AG04450 (cell line): ENCODE measurements at regions not wholly inside any gene's neighbourhood (a gene's known extent, or its start where the extent isn't known, plus 50 kb on each side); places are given as distances from the start of the nearest gene placed in this dataset.

ENCODE experiments used
- CTCF ChIA-PET: fragments of 300-600, 350-600 bp; formaldehyde crosslinking; extraction: SDS; loops from one replicate; lab custom pipeline; 2022; ENCODE audit warnings: antibody characterized with exemption, inconsistent platforms; lab: Charles Lee
- POLR2A ChIA-PET: fragments of 350-600 bp; formaldehyde crosslinking; extraction: SDS; loops from one replicate; lab custom pipeline; 2021; ENCODE audit warnings: antibody characterized with exemption, inconsistent platforms; lab: Yijun Ruan, JAX
- DNase-seq: peaks from one replicate; pipeline ENCODE4 v3.0.0-alpha.2; 2011; ENCODE audit warnings: low read depth, low spot score
- H3K27ac ChIP-seq: one replicate; pipeline ENCODE4 v1.5.1; 2012; ENCODE audit warnings: low read depth, low read length, control low read depth
- H3K27me3 ChIP-seq: one replicate; pipeline ENCODE4 v1.6.0; 2012; ENCODE audit warnings: low read length; ENCODE audit not compliant: control insufficient read depth, insufficient read depth
- H3K4me3 ChIP-seq: 2 replicates; pipeline ENCODE4 v1.5.1; 2011; ENCODE audit warnings: mild to moderate bottlenecking, low read depth, low read length, control low read depth
- H3K9me3 ChIP-seq: 2 replicates; pipeline ENCODE4 v1.5.1; 2012; ENCODE audit warnings: low read length; ENCODE audit not compliant: control insufficient read depth, insufficient read depth
- TF ChIP-seq, protein P1 (sequence below): IDR thresholded peaks from 2 replicates; pipeline ENCODE4 v1.5.1; 2011; ENCODE audit warnings: low read depth, low read length, control low read depth, inconsistent platforms

DNA sequence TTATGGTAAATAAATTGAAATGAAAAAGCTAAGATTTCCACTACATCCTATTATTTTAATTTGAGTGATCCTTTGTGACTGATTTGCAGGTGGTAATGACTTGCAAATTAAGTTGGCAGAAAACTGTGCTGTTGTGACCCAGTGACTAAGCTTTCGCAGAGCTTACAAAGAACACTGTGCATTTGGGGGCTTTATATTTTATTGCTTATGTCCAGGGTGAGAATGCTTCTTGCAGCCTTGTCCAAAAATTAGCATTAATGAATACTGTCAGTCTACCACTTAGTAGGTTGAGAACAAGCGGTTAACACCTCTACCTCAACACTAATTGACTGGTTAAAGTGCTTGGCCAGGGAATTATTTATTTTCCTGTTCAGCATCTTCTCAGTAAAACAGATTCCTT lies 991.3 kb upstream of the DIAPH2 start:
- Histone ChIP-seq H3K4me3 (no peak overlapping the region), H3K27me3 (no peaks in the 10 kb centered on the region), H3K27ac (no peak overlapping the region), H3K9me3 (no peaks in the 10 kb centered on the region)
- no peak for DNase-seq
- TF ChIP-seq, protein P1, sequence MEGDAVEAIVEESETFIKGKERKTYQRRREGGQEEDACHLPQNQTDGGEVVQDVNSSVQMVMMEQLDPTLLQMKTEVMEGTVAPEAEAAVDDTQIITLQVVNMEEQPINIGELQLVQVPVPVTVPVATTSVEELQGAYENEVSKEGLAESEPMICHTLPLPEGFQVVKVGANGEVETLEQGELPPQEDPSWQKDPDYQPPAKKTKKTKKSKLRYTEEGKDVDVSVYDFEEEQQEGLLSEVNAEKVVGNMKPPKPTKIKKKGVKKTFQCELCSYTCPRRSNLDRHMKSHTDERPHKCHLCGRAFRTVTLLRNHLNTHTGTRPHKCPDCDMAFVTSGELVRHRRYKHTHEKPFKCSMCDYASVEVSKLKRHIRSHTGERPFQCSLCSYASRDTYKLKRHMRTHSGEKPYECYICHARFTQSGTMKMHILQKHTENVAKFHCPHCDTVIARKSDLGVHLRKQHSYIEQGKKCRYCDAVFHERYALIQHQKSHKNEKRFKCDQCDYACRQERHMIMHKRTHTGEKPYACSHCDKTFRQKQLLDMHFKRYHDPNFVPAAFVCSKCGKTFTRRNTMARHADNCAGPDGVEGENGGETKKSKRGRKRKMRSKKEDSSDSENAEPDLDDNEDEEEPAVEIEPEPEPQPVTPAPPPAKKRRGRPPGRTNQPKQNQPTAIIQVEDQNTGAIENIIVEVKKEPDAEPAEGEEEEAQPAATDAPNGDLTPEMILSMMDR, result no peak
- ChIA-PET POLR2A (no interaction called here), CTCF (no interaction called here)

DNA sequence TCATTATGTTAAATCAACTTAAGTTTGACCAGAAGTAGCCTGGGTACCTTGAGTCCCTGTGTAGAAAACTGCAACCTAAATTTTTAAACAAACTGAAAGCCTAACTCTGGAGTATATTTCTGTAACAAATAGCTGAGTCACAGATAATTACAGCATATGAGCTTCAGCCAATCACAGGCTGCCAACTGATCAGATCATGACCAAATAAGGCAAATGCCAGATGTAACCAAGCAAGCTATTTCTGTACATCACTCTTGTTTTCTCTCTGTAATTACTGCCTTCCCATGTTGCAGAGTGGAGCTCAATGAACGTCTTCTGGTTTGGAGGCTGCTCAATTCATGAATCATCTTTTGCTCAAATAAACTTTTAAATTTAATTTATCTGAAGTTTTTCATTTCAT lies 980.9 kb upstream of the DIAPH2 start:
- ChIA-PET CTCF (no interaction called here), POLR2A (no interaction called here)
- no peak overlapping the region for H3K4me3 ChIP-seq
- DNase-seq, result peak; percentile 2
- TF ChIP-seq, protein P1, result no peak
- H3K27me3 ChIP-seq, result no peaks in the 10 kb centered on the region
- no peak overlapping the region for H3K27ac ChIP-seq
- H3K9me3 ChIP-seq, result no peaks in the 10 kb centered on the region

DNA sequence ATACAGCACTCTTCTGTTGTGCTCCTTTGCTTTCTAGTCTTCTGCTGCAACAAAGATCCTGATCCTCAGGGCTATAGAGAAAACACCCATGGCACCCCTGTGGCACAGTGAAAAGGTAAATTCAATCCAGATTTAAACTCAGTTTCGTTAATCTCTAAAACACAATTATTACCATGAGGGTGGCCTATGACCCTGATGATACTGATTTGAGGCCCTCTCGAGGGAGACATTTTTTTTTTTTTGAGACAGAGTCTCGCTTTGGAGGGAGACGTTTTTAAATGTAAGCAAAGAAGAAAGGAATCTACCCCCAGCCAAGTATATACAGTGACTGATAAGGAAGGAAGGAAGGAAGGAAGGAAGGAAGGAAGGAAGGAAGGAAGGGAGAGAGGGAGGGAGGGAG lies 967.8 kb upstream of the DIAPH2 start:
- Histone ChIP-seq H3K27ac (no peak overlapping the region), H3K27me3 (no peaks in the 10 kb centered on the region), H3K9me3 (no peaks in the 10 kb centered on the region), H3K4me3 (no peak overlapping the region)
- TF ChIP-seq, protein P1, result no peak
- ChIA-PET POLR2A (no interaction called here), CTCF (interaction anchor here (0.6 kb wide), 1 partner anchor 639 kb away, joined by 3 read pairs; no protein-coding TSS in a partner anchor)
- DNase-seq, result no peak

DNA sequence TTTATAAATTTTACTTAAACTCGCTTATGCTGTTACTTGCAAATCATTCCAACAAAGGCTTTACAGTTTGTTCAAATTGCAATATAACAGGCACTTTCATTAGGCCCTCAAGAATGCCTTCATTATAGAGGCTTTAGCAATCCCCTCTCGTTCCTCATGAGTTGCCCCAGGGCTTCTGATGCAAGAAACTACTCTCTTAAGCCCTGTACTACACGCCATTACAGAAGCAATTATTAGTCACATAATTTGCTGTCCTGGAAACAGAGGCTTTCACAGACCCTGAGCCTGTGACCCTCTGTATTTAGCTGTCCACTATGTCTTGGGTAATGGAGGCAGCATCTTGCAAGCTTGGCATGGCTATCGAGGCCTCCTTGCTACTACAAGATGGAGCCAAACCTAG lies 965.9 kb upstream of the DIAPH2 start:
- H3K9me3 ChIP-seq, result no peaks in the 10 kb centered on the region
- no peak for DNase-seq
- TF ChIP-seq, protein P1, result no peak
- H3K4me3 ChIP-seq, result no peak overlapping the region
- ChIA-PET POLR2A (no interaction called here), CTCF (interaction anchor here (0.6 kb wide), 1 partner anchor 1918 kb away, joined by 6 read pairs; no protein-coding TSS in a partner anchor)
- no peak overlapping the region for H3K27ac ChIP-seq
- no peaks in the 10 kb centered on the region for H3K27me3 ChIP-seq

DNA sequence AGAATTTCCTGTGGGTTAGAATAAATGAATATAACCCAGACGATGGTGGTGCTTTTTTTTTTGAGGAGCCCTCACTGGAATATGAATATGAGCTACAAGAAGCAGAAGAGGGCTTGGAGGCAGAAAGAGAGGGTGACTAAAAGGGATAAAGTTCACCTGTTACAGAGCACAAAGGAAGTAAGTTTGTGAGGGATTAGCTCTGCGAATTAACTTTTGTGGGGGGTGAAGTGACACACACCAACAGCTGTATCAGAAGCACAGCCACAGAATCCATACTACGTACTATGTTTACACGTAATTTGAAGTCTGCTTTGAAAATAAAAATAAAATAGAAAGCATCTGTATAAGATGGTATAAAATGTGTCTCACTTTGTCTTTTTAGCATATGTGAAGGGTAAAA lies 963.6 kb upstream of the DIAPH2 start:
- POLR2A ChIA-PET, result no interaction called here
- no peak overlapping the region for H3K27ac ChIP-seq
- no peak overlapping the region for H3K4me3 ChIP-seq
- DNase-seq, result no peak
- TF ChIP-seq, protein P1, result no peak
- no peaks in the 10 kb centered on the region for H3K9me3 ChIP-seq
- no peaks in the 10 kb centered on the region for H3K27me3 ChIP-seq
- CTCF ChIA-PET, result no interaction called here
